Stromal cell of bone marrow (primary cell): ENCODE measurements at regions not wholly inside any gene's neighbourhood (a gene's known extent, or its start where the extent isn't known, plus 50 kb on each side); places are given as distances from the start of the nearest gene placed in this dataset.

Experiments used
- DNase-seq: peaks from one replicate; pipeline ENCODE4 v3.0.0-alpha.2; 2012; ENCODE audit warnings: low read depth

GRCh38 chr14:51780741-51781140 lies 79.7 kb upstream of the GNG2 start:
- DNase-seq, result no peak

- no peak for DNase-seq
Observed at GRCh38 chr14:51781381-51781780, 79.0 kb upstream of the GNG2 start.

DNA sequence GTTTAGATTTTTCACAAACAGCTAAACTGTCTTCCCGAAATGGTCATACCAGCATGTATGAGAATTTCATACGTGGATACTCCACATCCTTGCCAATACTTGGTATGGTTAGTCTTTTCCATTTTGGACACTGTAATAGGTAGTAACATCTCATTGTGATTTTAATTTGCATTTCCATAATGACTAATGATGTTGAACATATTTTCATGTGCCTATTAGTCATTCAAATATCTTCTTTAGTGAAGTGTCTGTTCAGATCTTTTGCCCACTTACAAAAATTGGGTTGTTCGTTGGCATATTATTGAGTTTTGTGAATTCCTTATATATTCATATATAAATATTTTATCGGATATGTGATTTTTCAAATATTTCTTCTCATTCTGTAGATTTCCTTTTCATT lies 78.0 kb upstream of the GNG2 start:
- DNase-seq, result no peak

- peak; percentile 59 for DNase-seq
Observed at GRCh38 chr14:51783765-51784164, 76.6 kb upstream of the GNG2 start.

- DNase-seq, result no peak
Observed at GRCh38 chr14:51784466-51784865, 75.9 kb upstream of the GNG2 start.

- DNase-seq, result no peak
Observed at GRCh38 chr14:51786227-51786626, 74.2 kb upstream of the GNG2 start.

DNA sequence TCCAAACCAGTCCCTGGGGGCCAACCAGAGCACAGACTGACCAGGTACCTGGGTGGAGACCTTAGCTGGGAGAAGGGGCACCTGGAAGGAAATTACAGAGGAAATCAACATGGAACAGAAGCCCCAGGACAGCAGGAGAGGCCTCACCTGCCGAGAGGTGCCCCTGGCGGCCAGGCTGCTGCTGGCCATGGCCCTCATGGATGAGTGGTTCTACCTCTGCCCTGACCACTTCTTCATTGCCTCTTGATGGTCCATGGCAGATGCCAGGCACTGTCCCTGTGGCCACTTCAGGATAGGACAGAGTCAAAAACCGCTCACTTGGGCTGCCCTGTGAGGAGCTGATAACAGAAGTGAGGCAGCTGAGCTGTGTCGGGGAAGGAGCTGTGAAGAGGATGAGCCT lies 73.1 kb upstream of the GNG2 start:
- DNase-seq, result no peak

DNA sequence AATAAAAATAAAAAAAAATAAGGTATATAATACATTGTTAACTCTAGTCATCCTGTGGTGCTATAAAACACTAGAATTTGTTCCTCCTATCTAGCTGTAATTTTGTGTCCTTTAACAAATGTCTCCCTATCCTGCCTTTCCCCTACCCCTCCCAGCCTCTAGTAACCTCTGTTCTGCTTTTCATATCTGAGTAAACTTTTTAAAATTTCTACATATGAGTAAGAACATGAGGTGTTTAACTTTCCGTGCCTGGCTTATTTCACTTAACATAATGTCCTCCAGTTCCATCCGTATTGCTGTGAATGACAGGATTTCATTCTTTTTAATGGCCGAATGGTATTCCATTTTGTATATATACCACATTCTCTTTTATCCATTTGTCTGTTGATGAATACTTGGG lies 71.3 kb upstream of the GNG2 start:
- no peak for DNase-seq

- no peak for DNase-seq
Observed at GRCh38 chr14:51789596-51789995, 70.8 kb upstream of the GNG2 start.

DNA sequence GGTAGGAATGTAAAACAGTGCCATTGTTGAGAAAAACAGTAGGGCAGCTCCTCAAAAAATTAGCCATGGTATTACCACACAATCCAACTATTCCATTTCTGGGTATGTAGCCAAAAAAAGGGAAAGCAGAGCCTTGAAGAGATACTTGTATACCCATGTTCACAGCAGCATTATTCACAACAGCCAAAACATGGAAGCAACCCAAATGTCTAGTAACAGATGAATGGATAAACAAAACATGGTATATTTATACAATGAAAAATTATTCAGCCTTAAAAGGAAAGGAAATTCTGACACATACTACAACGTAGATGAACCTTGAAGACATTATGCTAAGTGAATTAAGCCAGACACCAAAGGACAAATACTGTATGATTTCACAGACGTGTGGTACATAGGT lies 67.6 kb upstream of the GNG2 start:
- no peak for DNase-seq

- DNase-seq, result no peak
Observed at GRCh38 chr14:51805541-51805940, 54.9 kb upstream of the GNG2 start.

- no peak for DNase-seq
Observed at GRCh38 chr14:51806026-51807023, 54.1 kb upstream of the GNG2 start.

- DNase-seq, result peak; percentile 78
Observed at GRCh38 chr14:51807356-51807755, 53.1 kb upstream of the GNG2 start.
